Adrenal gland (tissue), 9 donors: ENCODE measurements at regions not wholly inside any gene's neighbourhood (a gene's known extent, or its start where the extent isn't known, plus 50 kb on each side); places are given as distances from the start of the nearest gene placed in this dataset.

Experiments used
- DNase-seq, 7 donors: peaks; one replicate each; pipeline ENCODE4 v3.0.0-alpha.2; 2019 to 2020
- H3K27ac ChIP-seq, 5 donors: fragments of 200-600 bp; sonication (generic) in 4 of 5; 1 replicate in 3 of 5; 2 replicates in 2 of 5; pipeline versions ENCODE4 v1.5.1 to v1.8.0; 2016 to 2020; ENCODE audit warnings: mild to moderate bottlenecking in 1 of 5
- H3K27me3 ChIP-seq: fragments of 200-600 bp; 2 replicates; pipeline ENCODE4 v1.8.0; 2021
- H3K36me3 ChIP-seq, 2 donors: fragments of 200-600 bp; replicated peaks in 1 of 2; 1 replicate in 1 of 2; 2 replicates in 1 of 2; pipeline versions ENCODE4 v1.5.1 to v1.8.0; 2018 to 2022
- H3K4me1 ChIP-seq, 2 donors: fragments of 200-600 bp; replicated peaks in 1 of 2; 1 replicate in 1 of 2; 2 replicates in 1 of 2; pipeline versions ENCODE4 v1.5.1 to v1.8.0; 2018 to 2021
- H3K4me3 ChIP-seq, 4 donors: fragments of 200-600 bp; sonication (generic) in 3 of 4; one replicate each; pipeline ENCODE4 v1.5.1; 2016 to 2018
- H3K9me3 ChIP-seq, 3 donors: fragments of 200-600 bp; sonication (generic) in 1 of 3; replicated peaks in 1 of 3; 1 replicate in 2 of 3; 2 replicates in 1 of 3; pipeline versions ENCODE4 v1.5.1 to v1.8.0; 2016 to 2021
- CTCF ChIP-seq, 6 experiments: fragments of 450-650 bp in 4 of 6; fragments of 200-600 bp in 2 of 6; sonication (generic) in 1 of 6; IDR thresholded peaks; 1 replicate in 5 of 6; 2 replicates in 1 of 6; pipeline versions ENCODE4 v1.5.1 to v1.8.0; 2016 to 2021; ENCODE audit warnings: antibody characterized with exemption in 6 of 6, mild to moderate bottlenecking in 2 of 6, moderate library complexity in 1 of 6
- POLR2A ChIP-seq, 2 donors: fragments of 450-650 bp; IDR thresholded peaks; one replicate each; pipeline ENCODE4 v1.6.1; 2017; ENCODE audit warnings: antibody characterized with exemption in 2 of 2, mild to moderate bottlenecking in 2 of 2, moderate library complexity in 1 of 2
- WGBS, 4 donors: extraction: QIAGEN DNeasy Blood & Tissue Kit in 2 of 4; methylation state at CpG; one replicate each; pipeline versions ENCODE4 v1.1.5 to v1.1.7; 2013 to 2017; 5-methylcytosine and 5-hydroxymethylcytosine counted together
- intact Hi-C, 2 donors: fragments of 100-400 bp; cut with DNase I; formaldehyde crosslinking; loops; one replicate each; pipeline versions ENCODE4 v1.14.1 to v1.15.0; 2022 to 2023
- donor health status: healthy with polysubstance abuse.
- donor health status: Bipolar disorder and iron deficiency.
- donor health status: DM: yes; HTN: yes; CAD: no.
- donor health status: DM: no; HTN: no; CAD: no.
- donor health status: DM: no; HTN: no; CAD: no.

GRCh38 chr20:56711018-56711417 lies 81.9 kb downstream of the TFAP2C start:
- 40 to 50% (median 45%) methylated on average over 6 of the region's 6 CpGs for WGBS, 4 donors
- H3K36me3 ChIP-seq, result no peaks in the 10 kb centered on the region
- H3K9me3 ChIP-seq, result no peaks in the 10 kb centered on the region
- no peak for TF ChIP-seq CTCF (IDR thresholded peaks at IDR 0.05)
- no peak for TF ChIP-seq POLR2A (IDR thresholded peaks at IDR 0.05)
- intact Hi-C loops, result no loop called here
- no peaks in the 10 kb centered on the region for H3K4me1 ChIP-seq
- no peaks in the 10 kb centered on the region for H3K27me3 ChIP-seq
- no peak overlapping the region for H3K27ac ChIP-seq
- no peak for DNase-seq
- H3K4me3 ChIP-seq, result no peak overlapping the region

GRCh38 chr20:56715309-56715708 lies 86.2 kb downstream of the TFAP2C start:
- H3K4me3 ChIP-seq, result no peak overlapping the region
- H3K9me3 ChIP-seq, result no peaks in the 10 kb centered on the region
- no peaks in the 10 kb centered on the region for H3K27me3 ChIP-seq
- no peak overlapping the region for H3K27ac ChIP-seq
- TF ChIP-seq CTCF (IDR thresholded peaks at IDR 0.05) (no peak), POLR2A (IDR thresholded peaks at IDR 0.05) (no peak)
- intact Hi-C loops, result no loop called here
- no peak for DNase-seq
- WGBS, 4 donors, result 57 to 71% (median 60%) methylated on average over 10 of the region's 10 CpGs
- H3K36me3 ChIP-seq, result no peaks in the 10 kb centered on the region
- H3K4me1 ChIP-seq, result no peaks in the 10 kb centered on the region

GRCh38 chr20:56715902-56716519 lies 86.9 kb downstream of the TFAP2C start:
- no peaks in the 10 kb centered on the region for H3K9me3 ChIP-seq
- 60 to 71% (median 65%) methylated on average over 3 of the region's 3 CpGs for WGBS, 4 donors
- H3K4me3 ChIP-seq, result no peak overlapping the region
- TF ChIP-seq CTCF (IDR thresholded peaks at IDR 0.05), result no peak
- TF ChIP-seq POLR2A (IDR thresholded peaks at IDR 0.05), result no peak
- H3K36me3 ChIP-seq, result no peaks in the 10 kb centered on the region
- no peaks in the 10 kb centered on the region for H3K27me3 ChIP-seq
- no peak for DNase-seq
- H3K4me1 ChIP-seq, result no peaks in the 10 kb centered on the region
- intact Hi-C loops, result no loop called here
- no peak overlapping the region for H3K27ac ChIP-seq

GRCh38 chr20:56716806-56717205 lies 87.7 kb downstream of the TFAP2C start:
- Histone ChIP-seq H3K36me3 (no peaks in the 10 kb centered on the region), H3K27me3 (no peaks in the 10 kb centered on the region), H3K27ac (no peak overlapping the region), H3K9me3 (no peaks in the 10 kb centered on the region), H3K4me3 (no peak overlapping the region), H3K4me1 (no peaks in the 10 kb centered on the region)
- TF ChIP-seq CTCF (IDR thresholded peaks at IDR 0.05) (no peak), POLR2A (IDR thresholded peaks at IDR 0.05) (no peak)
- intact Hi-C loops, result no loop called here
- 77 to 88% (median 83%) methylated on average over 4 to 11 of the region's 11 CpGs for WGBS, 4 donors
- no peak for DNase-seq
